ENCODE measurements at regions not wholly inside any gene's neighbourhood (a gene's known extent, or its start where the extent isn't known, plus 50 kb on each side); places are given as distances from the start of the nearest gene placed in this dataset.

DNA sequence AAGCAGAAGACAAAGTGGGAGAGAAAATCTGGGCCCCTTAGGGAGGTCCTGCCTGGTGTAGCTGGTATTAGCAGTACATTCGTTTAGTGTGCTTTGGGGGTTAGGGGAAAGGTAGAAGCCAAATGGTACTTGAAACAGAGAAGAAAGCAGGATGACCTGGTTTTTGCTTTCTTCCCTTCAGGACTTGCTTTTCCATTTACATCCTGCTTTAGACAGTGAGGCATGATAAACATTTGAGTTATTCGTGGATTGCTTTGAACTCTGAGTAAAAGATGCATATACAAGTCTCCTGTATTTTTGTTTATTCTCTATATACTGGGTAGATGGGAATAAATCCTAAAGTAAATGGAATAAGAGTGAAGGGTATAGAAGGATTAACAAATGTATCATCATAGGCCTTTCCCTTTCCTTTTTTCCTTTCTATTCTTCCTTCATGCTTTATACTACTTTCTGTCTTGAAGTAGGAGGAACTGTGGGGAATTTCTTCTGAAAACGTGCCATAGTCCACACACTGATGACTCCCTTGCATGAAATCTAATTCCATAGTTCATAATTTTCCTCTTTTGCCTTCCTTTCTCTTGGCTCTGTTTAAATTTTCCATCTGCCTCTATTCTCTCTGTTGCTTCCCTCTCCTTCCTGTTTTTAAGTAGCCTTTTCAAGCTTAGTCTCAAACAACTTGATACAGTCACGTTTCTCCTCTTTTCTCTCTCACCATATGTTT is 139.5 kb upstream of the RBMS3 start:
- no peak for DNase-seq (ENCODE audit: low spot score)
- Histone ChIP-seq H3K27ac (peak overlapping the region in 1 of 2 donors; percentile 61), H3K4me3 (no peak overlapping the region)
- TF ChIP-seq, protein P1, sequence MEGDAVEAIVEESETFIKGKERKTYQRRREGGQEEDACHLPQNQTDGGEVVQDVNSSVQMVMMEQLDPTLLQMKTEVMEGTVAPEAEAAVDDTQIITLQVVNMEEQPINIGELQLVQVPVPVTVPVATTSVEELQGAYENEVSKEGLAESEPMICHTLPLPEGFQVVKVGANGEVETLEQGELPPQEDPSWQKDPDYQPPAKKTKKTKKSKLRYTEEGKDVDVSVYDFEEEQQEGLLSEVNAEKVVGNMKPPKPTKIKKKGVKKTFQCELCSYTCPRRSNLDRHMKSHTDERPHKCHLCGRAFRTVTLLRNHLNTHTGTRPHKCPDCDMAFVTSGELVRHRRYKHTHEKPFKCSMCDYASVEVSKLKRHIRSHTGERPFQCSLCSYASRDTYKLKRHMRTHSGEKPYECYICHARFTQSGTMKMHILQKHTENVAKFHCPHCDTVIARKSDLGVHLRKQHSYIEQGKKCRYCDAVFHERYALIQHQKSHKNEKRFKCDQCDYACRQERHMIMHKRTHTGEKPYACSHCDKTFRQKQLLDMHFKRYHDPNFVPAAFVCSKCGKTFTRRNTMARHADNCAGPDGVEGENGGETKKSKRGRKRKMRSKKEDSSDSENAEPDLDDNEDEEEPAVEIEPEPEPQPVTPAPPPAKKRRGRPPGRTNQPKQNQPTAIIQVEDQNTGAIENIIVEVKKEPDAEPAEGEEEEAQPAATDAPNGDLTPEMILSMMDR (IDR thresholded peaks at IDR 0.05) = no peak

DNA sequence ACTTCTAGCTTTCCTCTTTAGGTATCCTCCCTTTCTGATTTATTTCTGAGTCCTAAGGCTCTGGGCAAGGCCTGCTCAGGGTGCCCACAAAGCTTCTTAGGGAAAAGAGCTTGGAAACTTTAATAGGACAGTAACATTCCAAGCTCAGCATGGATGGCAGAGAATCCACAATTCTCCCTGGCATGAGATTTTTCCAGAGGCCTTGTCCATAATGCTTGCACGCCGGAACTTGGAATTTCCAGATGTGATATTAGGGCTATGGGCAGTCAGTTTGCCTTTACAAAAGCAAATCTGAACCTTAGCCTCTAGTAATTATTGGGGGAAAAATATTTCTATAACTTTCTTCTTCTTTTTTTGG is 139.0 kb upstream of the RBMS3 start:
- Histone ChIP-seq H3K27ac (peak overlapping the region in 1 of 2 donors; percentile 61), H3K4me3 (no peak overlapping the region)

DNA sequence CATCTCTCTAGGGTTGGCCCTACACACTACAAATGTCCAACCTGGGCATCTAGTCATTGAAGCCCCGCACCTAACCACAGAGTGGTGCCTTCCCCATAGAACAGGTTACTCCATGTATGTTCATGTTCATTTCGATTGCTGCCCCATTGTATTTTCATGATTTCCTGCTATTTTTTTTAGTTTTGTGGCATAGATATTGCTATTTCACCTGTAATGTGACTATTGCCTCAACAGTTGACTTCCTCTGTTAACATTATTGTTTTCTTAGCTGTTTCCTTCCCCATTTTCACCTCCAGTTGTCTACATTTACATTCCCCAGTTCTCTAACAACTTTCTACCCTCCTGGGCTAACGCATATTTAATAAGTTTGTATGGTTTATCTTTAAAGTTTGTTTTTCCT is 137.7 kb upstream of the RBMS3 start:
- TF ChIP-seq, protein P1 (IDR thresholded peaks at IDR 0.05) = no peak
- no peak overlapping the region for H3K27ac ChIP-seq
- no peak overlapping the region for H3K4me3 ChIP-seq
- DNase-seq (ENCODE audit: low spot score) = no peak

More for the DNA sequence above, 139.0 kb upstream of the RBMS3 start:
- TF ChIP-seq, protein P1 (IDR thresholded peaks at IDR 0.05) = no peak
- DNase-seq (ENCODE audit: low spot score) = no peak

DNA sequence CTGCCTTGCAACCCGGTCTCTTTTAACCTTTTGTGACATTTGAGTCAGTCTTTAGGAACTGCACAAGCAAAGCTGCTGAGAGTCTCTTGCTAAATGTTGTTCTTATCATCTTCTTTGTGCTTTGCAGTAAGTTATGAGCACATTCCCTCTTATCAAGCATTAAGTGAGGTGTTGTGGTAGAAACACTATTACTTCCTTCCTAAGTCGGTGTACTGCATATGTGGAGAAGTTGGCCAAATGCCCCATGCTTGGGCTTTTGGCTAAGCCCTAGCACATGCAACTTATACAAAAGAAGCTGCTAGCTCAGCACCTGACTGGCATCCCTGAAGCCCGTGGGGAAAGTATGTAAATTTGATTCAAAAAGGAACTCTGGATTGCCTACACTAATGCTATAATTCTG is 136.5 kb upstream of the RBMS3 start:
- H3K4me3 ChIP-seq = no peak overlapping the region
- DNase-seq (ENCODE audit: low spot score) = no peak
- TF ChIP-seq, protein P1 (IDR thresholded peaks at IDR 0.05) = no peak
- H3K27ac ChIP-seq = no peak overlapping the region

DNA sequence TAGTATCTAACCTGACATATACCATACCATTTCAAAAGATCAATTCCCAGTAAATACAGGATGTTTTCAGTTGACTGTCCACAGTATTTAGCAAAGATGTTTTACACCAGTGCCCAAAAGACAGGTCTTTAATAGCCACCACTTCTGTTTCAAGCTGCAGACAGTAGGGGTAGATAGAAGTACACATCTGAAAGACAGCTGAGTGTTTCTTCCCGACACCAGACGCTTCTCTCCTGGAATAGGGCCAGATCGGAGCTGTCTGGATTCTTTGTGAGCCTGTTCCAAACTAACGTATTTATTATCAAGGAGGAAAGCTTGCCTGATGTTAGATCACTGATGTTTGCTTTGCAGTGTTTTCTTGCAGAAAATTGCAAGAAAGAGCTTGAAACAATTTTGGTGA is 136.1 kb upstream of the RBMS3 start:
- Histone ChIP-seq H3K4me3 (peak overlapping the region; percentile 10), H3K27ac (no peak overlapping the region)
- no peak for DNase-seq (ENCODE audit: low spot score)
- TF ChIP-seq, protein P1 (IDR thresholded peaks at IDR 0.05) = no peak

DNA sequence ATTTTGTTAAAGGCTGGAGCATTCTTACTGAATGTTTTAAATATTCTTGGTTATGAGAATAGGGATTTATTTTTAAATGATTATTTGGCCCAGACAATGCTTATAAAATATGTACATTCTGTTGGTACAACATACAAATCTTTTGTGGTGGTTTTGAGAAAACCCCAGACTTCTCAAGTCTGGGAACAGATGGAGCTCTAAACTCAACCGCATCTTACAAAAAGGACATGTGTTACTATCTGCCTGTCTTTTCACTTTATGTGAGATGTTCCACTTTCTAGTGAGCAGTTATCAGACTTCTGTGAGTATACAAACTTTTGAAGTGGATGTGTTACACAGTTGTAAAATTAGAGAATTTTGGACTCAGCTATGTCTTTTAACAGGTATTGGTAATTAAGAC is 135.5 kb upstream of the RBMS3 start:
- no peak for DNase-seq (ENCODE audit: low spot score)
- TF ChIP-seq, protein P1 (IDR thresholded peaks at IDR 0.05) = no peak
- H3K4me3 ChIP-seq = no peak overlapping the region
- no peak overlapping the region for H3K27ac ChIP-seq

DNA sequence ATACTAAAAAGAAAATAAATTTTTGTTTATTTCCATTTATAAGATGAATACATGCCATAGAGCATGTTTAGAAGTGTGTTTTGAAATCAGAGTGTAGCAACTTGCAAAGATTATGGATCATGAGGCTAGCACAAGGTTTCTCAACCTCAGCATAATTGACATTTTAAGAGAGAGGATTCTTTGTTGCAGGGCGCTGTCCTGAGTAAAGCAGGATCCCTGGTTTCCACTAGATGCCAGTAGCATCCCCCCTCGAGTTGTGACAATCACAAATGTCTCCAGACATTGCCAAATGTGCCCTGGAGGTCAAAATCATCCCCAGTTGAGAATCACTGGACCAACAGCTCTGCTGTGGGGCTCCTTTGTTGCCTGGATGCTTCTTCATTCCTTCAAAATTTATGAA is 128.5 kb upstream of the RBMS3 start:
- no peak overlapping the region for H3K4me3 ChIP-seq
- TF ChIP-seq, protein P1 (IDR thresholded peaks at IDR 0.05) = no peak
- H3K27ac ChIP-seq = no peak overlapping the region
- DNase-seq (ENCODE audit: low spot score) = no peak

All from coronary artery (tissue), 2 donors.